Inflammatory macrophage treated with lipopolysaccharide for 4 hours (primary cell): ENCODE measurements at regions not wholly inside any gene's neighbourhood (a gene's known extent, or its start where the extent isn't known, plus 50 kb on each side); places are given as distances from the start of the nearest gene placed in this dataset.
"Not testable (repeated sequence)": the region's sequence is repeated elsewhere in the genome, so short reads cannot be mapped to it uniquely, and the experiment has no call there.

ENCODE experiments used
- DNase-seq: peaks from one replicate; pipeline ENCODE4 v3.0.0-alpha.2; 2020

- DNase-seq = no peak
These were observed 454.5 kb downstream of the HINT1 start for GRCh38 chr5:130710596-130710995.

DNA sequence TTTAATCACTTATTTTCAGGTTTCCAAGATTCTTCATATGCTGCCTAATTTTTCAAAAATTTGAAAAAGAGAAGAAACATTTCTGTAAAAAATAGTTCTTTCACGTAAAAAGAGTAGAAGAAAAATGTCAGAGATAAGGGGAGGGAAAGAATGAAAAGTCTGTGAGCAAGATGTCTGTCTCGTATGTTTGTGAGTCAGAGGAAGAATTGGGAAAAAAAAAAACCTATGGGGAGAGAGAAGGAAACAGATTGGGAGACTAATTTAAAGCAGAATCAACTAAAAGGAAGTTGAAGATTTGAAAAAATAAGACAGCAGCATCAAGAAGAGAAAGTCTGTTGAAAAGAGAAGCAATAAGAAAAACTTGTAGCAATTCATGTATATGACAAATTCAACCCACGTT is 456.3 kb downstream of the HINT1 start:
- no peak for DNase-seq

DNA sequence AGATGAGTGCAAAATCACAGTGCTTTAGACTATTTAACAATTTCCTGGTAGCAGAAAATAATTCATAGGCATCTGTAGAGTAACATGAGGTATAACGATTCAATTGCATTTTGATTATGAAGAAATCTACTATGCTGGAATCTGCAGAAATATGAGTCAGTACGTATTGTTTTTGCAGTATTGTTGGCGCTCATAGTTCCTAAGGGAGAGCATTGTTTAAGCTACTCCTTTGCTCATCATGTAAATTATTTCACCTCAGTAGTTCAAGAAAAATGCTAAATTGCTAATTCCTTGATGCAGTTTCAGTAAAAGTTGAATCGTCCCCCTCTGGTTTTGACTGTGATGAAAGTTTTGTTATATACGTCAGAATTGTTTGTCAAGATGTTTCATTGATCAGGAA is 458.4 kb downstream of the HINT1 start:
- DNase-seq = no peak

- DNase-seq = no peak
These were observed 459.7 kb downstream of the HINT1 start for GRCh38 chr5:130705368-130705767.

DNA sequence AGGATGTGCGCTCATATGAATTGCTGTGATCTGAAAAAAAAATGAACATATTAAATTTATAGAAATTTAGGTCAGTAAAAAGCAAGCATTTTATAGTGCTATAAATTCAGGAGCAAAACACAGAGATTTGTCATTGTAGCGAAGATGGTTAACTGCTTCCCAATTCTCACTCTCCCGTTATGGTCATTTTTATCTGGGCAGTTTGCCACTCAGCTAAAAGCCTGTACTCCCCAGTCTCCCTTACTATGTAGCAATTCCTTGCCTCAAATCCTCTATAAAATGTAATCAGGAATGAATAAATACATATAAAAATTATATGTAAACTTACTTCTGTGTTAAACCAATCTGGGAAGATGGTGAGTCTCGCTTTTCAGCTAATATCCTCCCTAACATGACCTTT is 471.5 kb downstream of the HINT1 start:
- no peak for DNase-seq

GRCh38 chr5:130692770-130693169 is 472.3 kb downstream of the HINT1 start:
- DNase-seq = no peak

DNA sequence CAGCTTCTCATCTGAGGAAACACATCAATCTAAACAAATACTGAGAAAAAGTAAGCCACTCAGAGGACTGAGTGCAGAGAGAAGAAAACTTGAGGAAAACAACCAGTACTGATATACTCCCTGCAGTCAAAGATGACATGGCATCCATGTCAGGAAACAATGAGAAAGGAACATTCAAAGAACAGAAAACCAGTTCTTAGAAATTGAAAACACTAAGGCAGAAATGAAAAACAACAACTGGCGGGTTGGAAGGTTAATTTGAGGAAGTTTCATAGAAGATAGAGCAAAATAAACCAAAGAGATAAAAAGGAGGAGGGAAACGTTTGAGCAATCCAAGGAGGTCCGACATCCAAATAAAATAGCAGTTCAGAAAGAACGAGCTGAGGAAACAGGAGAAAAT is 475.2 kb downstream of the HINT1 start:
- DNase-seq = no peak

GRCh38 chr5:130687085-130687733 is 477.8 kb downstream of the HINT1 start:
- DNase-seq = no peak

DNA sequence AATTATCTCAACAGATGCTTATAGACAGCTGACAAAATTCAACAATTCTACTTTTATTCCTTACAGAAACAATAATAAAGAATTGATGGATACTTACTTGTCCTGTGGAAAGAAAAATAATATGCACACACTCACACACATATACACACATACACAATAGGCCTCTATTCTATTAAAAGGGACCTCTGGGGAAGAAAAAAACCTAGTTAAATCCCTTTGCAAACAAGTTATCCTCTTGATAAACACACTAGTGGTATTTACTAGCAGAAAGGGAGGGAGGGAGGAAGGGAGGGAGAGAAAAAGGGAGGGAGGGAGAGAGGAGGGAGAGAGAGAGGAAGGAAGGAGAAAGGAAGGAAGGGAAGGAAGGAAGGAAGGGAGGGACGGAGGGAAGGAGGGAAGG is 486.4 kb downstream of the HINT1 start:
- no peak for DNase-seq

- no peak for DNase-seq
These were observed 498.6 kb downstream of the HINT1 start for GRCh38 chr5:130666462-130666861.

- DNase-seq = no peak
These were observed 512.9 kb downstream of the HINT1 start for GRCh38 chr5:130652176-130652575.

GRCh38 chr5:130651440-130651839 is 513.6 kb downstream of the HINT1 start:
- DNase-seq = no peak

DNA sequence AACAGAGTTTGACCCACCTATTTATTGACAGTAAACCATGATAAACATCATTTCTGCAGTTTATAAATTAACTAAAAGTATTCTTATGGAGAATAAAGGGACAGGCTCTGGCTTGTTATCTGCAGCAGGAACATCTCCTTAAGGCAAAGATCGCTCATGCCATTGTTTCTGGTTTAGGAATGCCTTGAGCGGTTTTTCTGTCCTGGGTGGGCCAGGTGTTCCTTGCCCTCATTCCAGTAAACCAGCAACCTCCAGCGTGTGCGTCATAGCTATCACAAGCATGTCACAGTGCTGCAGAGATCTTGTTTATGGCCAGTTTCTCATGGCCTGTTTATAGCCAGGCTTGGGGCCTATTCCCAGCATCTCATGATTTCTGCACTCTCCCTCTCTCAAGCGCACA is 521.7 kb downstream of the HINT1 start:
- no peak for DNase-seq

GRCh38 chr5:130642461-130642860 is 522.6 kb downstream of the HINT1 start:
- DNase-seq = no peak

GRCh38 chr5:130627145-130627544 is 537.9 kb downstream of the HINT1 start:
- no peak for DNase-seq

DNA sequence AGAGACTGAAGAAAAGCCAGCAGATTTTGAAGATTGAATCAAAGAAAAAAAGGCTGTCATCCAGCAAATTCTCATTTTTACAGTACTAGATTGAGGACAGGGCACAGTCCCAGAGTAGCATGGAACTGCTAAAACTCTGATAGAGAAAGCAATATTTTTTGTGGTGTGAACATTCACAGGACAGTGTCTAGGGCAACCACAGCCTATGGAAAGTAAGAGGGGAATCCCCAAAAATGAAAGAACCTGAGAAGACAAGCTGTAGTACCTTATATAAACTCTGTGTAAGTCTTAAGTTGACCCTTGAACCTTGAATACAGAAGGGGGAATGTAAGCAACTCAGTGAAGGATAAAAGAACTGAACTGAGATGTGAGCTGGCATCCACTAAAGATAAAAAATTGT is 540.3 kb downstream of the HINT1 start:
- no peak for DNase-seq

- no peak for DNase-seq
These were observed 548.9 kb downstream of the HINT1 start for GRCh38 chr5:130616161-130616560.

DNA sequence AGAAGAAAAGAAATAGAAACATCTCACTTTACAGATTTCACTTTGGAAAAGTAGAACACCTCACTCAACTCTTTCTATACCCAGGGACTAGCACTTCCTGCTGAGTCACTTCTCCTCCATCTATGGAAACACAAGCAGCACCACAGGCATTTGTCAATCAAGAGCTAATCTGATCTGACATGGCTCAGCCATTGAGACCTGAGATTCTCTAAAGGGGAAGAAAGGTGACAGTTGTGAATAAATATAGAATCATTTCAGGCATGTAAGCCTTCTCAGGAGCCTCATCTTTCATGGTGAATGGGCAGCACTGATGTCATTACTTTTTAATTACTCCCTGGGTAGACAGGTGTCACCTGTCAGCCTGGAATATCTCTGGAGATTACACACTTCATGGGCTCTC is 559.8 kb downstream of the HINT1 start:
- DNase-seq = no peak

DNA sequence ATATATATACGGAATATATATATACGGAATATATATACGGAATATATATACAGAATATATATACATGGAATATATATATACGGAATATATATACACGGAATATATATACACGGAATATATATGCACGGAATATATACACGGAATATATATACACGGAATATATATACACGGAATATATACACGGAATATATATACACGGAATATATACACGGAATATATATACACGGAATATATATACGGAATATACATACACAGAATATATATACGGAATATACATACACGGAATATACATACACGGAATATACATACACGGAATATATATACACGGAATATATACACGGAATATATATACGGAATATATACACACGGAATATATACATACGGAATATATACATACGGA is 568.4 kb downstream of the HINT1 start:
- not testable (repeated sequence) for DNase-seq

- no peak for DNase-seq
These were observed 584.8 kb downstream of the HINT1 start for GRCh38 chr5:130580264-130580663.

DNA sequence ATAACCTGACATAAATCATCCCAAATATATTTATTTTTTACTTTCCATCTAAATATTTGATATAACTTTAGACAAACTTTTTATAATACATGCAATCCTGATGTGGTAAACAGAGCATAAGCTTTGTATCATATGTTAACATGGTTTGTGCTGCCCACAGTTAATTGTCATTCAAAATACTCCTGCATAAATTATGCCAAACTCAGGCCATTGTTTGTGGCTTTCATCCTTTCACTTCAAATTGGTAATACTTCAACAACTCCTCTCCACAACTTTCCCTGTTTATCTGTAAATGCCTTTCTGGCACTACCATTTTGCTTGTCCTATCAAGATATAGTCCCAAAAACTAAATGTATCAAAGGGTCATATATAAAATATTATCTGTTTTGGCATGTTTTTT is 586.7 kb downstream of the HINT1 start:
- DNase-seq = no peak

GRCh38 chr5:130571076-130571475 is 594.0 kb downstream of the HINT1 start:
- peak; percentile 14 for DNase-seq

- DNase-seq = no peak
These were observed 596.3 kb downstream of the HINT1 start for GRCh38 chr5:130568791-130569190.

GRCh38 chr5:130555429-130555828 is 609.6 kb downstream of the HINT1 start:
- DNase-seq = no peak

DNA sequence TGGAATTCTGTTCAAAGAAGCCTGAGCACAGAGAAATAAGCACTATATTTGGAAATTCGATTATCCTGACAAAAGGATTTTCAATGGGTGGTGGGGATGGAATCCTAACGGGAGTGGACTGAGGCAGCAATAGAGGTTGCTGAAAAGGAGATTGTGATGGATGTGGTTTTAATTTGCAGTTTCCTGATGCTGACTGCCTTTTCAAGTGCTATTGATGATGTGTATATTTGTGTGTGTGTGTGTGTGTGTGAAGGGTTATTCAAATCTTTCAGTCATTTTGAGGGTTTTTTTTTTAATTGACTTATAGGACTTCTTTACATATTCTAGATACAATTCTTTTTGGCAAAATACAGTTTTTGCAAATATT is 614.5 kb downstream of the HINT1 start:
- no peak for DNase-seq
